Lung (tissue), 11 donors: ENCODE measurements at regions not wholly inside any gene's neighbourhood (a gene's known extent, or its start where the extent isn't known, plus 50 kb on each side); places are given as distances from the start of the nearest gene placed in this dataset.

Experiments
- ATAC-seq: fragments of 200-7000 bp; cut with Tn5 transposase; one replicate; pipeline ENCODE4 v1.9.1; 2020; ENCODE audit warnings: moderate number of reproducible peaks; ENCODE audit not compliant: insufficient read depth, low FRiP score
- DNase-seq, 3 donors: peaks; one replicate each; pipeline ENCODE4 v3.0.0-alpha.2; 2013 to 2017
- H3K27ac ChIP-seq, 2 donors: one replicate each; pipeline ENCODE4 v1.5.1; 2013; ENCODE audit warnings: mild to moderate bottlenecking in 2 of 2, moderate library complexity in 2 of 2, control low read depth in 1 of 2, inconsistent platforms in 1 of 2, low read depth in 1 of 2, low read length in 1 of 2
- H3K27me3 ChIP-seq, 3 donors: one replicate each; pipeline ENCODE4 v1.5.1; 2013; ENCODE audit warnings: low read length in 2 of 3; ENCODE audit not compliant: control insufficient read depth in 3 of 3, insufficient read depth in 3 of 3
- H3K36me3 ChIP-seq, 4 donors: one replicate each; pipeline ENCODE4 v1.5.1; 2013; ENCODE audit warnings: low read length in 4 of 4, mild to moderate bottlenecking in 1 of 4, moderate library complexity in 1 of 4; ENCODE audit not compliant: control insufficient read depth in 4 of 4, insufficient read depth in 4 of 4
- H3K4me1 ChIP-seq, 5 donors: one replicate each; pipeline ENCODE4 v1.5.1; 2013; ENCODE audit warnings: low read length in 5 of 5, mild to moderate bottlenecking in 2 of 5, moderate library complexity in 1 of 5; ENCODE audit not compliant: control insufficient read depth in 5 of 5, insufficient read depth in 5 of 5
- H3K4me3 ChIP-seq: one replicate; pipeline ENCODE4 v1.5.1; 2013; ENCODE audit warnings: mild to moderate bottlenecking, control low read depth, moderate library complexity
- H3K9ac ChIP-seq, 2 donors: one replicate each; pipeline ENCODE4 v1.5.1; 2013; ENCODE audit warnings: low read length in 2 of 2, control low read depth in 1 of 2; ENCODE audit not compliant: insufficient read depth in 1 of 2
- H3K9me3 ChIP-seq, 4 donors: one replicate each; pipeline ENCODE4 v1.5.1; 2013; ENCODE audit warnings: low read length in 3 of 4, mild to moderate bottlenecking in 1 of 4, moderate library complexity in 1 of 4; ENCODE audit not compliant: control insufficient read depth in 4 of 4, insufficient read depth in 3 of 4
- CTCF ChIP-seq: IDR thresholded peaks from 2 replicates; pipeline ENCODE4 v1.5.1; 2012; ENCODE audit warnings: mild to moderate bottlenecking; ENCODE audit errors: control extremely low read depth, extremely low read depth
- WGBS, 2 donors: extraction: QIAGEN DNeasy Blood & Tissue Kit; methylation state at CpG; one replicate each; pipeline ENCODE4 v1.1.7; 2013; 5-methylcytosine and 5-hydroxymethylcytosine counted together
- donor health status: control.
- donor health status: control.
- donor health status: Bipolar disorder and iron deficiency.
- donor health status: healthy.
- donor health status: DM: yes; HTN: yes; CAD: no.

DNA sequence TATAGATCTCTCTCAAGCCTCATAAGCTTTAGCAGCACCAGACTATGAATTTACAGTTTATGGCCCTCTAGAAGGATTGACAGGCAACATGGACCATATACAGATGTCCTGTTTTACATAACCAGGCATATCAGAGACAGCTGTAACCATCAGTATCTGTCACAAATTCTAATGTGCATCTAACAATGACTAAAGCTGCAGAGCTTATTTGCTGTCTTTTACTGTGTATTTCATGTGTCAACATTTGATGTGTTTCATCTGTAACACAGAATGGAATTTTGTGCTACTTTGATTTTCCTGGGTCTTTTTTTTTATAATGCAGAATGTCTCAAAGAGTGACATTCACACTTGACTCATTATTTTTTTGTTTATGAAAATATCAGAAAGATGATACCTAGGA lies 348.3 kb downstream of the SLC16A7 start:
- DNase-seq (no peak), ATAC-seq (no peak)
- Histone ChIP-seq H3K9ac (no peak overlapping the region), H3K36me3 (no peaks in the 10 kb centered on the region), H3K27me3 (no peaks in the 10 kb centered on the region), H3K4me3 (no peak overlapping the region), H3K27ac (no peak overlapping the region), H3K9me3 (no peaks in the 10 kb centered on the region), H3K4me1 (peaks cover 0 to 7% (median 0%) of the 10 kb centered on the region in 5 donors)
- no peak for TF ChIP-seq CTCF

GRCh38 chr12:59946635-59947034 lies 350.8 kb downstream of the SLC16A7 start:
- WGBS, 2 donors = 75 to 82% methylated on average over 2 of the region's 2 CpGs
- no peak for ATAC-seq
- Histone ChIP-seq H3K36me3 (no peaks in the 10 kb centered on the region), H3K27ac (no peak overlapping the region), H3K4me3 (no peak overlapping the region), H3K9me3 (no peaks in the 10 kb centered on the region), H3K9ac (no peak overlapping the region), H3K27me3 (no peaks in the 10 kb centered on the region), H3K4me1 (no peaks in the 10 kb centered on the region)
- no peak for DNase-seq
- TF ChIP-seq CTCF = no peak

GRCh38 chr12:59963546-59963945 lies 367.7 kb downstream of the SLC16A7 start:
- no peak overlapping the region for H3K4me3 ChIP-seq
- no peak for DNase-seq
- no peak for ATAC-seq
- no peak for TF ChIP-seq CTCF
- H3K36me3 ChIP-seq = no peaks in the 10 kb centered on the region
- no peaks in the 10 kb centered on the region for H3K4me1 ChIP-seq
- no peaks in the 10 kb centered on the region for H3K27me3 ChIP-seq
- WGBS, 2 donors = 78 to 92% methylated on average over 1 of the region's 1 CpG
- H3K9ac ChIP-seq = no peak overlapping the region
- H3K9me3 ChIP-seq = no peaks in the 10 kb centered on the region
- no peak overlapping the region for H3K27ac ChIP-seq

DNA sequence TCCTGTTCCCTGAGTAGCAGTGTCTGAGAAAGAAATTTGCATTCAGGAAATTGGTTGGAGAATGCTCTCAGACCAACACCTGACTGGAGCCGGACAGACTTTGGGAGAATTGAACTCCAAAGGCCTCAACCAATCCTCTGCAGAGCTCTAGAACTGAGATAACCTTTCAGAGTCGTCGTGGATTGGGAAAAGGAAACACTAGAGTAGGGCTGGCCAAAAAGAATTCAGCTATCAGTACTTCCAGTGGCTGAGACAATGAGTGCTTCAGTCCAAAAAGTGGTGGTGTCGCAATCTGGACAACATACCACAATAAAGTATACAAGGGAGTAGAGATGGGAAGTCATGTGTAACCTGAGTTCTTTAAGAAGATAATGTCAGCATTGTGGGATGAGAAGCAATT lies 377.1 kb downstream of the SLC16A7 start:
- ATAC-seq = peak; percentile 19
- H3K4me3 ChIP-seq = no peak overlapping the region
- H3K27me3 ChIP-seq = no peaks in the 10 kb centered on the region
- peak in 1 of 3 donors; percentile 13 for DNase-seq
- H3K27ac ChIP-seq = no peak overlapping the region
- H3K36me3 ChIP-seq = no peaks in the 10 kb centered on the region
- H3K9me3 ChIP-seq = no peaks in the 10 kb centered on the region
- TF ChIP-seq CTCF = no peak
- H3K9ac ChIP-seq = no peak overlapping the region
- WGBS, 2 donors = 45 to 65% methylated on average over 4 of the region's 4 CpGs
- no peaks in the 10 kb centered on the region for H3K4me1 ChIP-seq
